ENCODE measurements at regions not wholly inside any gene's neighbourhood (a gene's known extent, or its start where the extent isn't known, plus 50 kb on each side); places are given as distances from the start of the nearest gene placed in this dataset.

DNA sequence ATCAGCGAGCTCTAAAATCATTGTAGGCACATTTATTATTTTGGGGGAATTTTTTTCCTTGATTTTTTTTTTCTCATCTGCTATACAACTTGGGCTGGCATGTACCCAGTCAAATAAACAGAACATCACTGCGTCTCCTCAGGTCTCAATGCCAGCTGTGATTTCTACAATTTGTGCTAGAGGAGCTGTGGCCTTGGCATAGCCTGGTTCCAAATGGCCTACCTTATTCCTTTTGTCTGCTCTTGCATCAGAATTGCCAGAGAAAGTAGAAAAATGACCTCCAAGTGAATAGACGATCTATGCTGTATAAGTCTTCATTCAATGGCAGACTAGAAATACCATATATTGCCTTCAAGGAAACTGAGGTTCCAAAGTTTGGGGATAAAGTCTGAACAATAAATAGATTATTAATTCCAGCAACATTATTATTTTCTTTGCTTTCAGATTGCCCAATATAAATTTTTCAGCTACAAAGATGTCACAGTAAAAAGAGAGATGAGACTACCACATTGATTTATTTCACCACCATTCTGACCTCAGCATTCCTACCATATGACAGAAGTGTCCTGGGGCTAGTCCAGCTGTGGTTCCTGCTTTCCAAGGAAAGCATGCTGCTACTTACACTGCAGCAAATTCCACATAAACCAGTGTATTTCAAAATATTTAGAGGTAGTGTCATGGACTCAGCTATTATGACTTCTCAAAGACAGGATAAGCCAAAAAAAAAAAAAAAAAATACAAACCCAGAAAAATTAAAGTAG is 493.9 kb upstream of the ZNF385D start:
- Histone ChIP-seq H4K20me1 (no peaks in the 10 kb centered on the region), H3K9me3 (replicated peaks in 1 of 11) (no peaks in the 10 kb centered on the region), H3K4me1 (no peaks in the 10 kb centered on the region), H3K4me2 (no peak overlapping the region), H3K27ac (no peak overlapping the region), H3K27me3 (no peaks in the 10 kb centered on the region), H3K9ac (no peak overlapping the region), H3K4me3 (no peak overlapping the region), H3K36me3 (no peaks in the 10 kb centered on the region)
- TF ChIP-seq Cebpa-rat (IDR thresholded peaks at IDR 0.05), result no peak

DNA sequence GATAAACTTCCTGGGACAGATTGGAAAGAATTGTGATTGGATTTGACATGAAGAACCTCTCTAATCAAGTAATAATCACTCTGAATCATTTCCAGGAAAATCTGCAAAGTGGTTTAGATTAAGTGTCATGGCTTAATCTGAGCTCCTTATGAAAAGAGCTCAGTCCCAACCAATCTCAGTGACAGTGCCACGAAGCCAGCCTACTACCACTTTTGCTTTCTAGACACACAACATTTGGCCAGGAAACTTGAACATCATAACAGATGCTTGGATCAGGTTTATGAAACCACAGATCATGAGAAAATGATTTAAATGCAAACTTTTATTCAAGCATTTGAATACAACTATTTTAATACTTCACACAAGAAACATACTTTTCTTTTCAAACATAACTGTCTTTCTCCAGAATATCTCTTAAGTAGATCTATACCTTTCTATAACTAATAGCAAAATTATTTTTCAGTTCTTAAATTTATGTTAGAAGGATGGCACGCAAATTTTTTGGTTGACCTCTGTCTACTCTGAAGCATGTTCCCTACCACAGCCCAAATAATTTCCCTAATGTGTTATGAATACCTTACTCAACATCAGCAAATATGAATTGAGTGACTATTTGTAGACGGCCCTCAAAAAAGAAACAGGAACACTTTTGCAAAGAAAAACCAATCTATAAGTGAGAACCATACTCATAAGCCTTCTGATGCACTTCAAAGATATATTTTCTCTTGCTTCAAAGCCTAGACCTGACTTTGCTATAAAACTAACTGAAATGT is 495.0 kb upstream of the ZNF385D start:
- no peak overlapping the region for H3K4me3 ChIP-seq
- no peak overlapping the region for H3K4me2 ChIP-seq
- H3K27me3 ChIP-seq, result no peaks in the 10 kb centered on the region
- H3K27ac ChIP-seq, result no peak overlapping the region
- H3K4me1 ChIP-seq, result no peaks in the 10 kb centered on the region
- no peaks in the 10 kb centered on the region for H4K20me1 ChIP-seq
- no peak for TF ChIP-seq Cebpa-rat (IDR thresholded peaks at IDR 0.05)
- H3K9me3 ChIP-seq (replicated peaks in 1 of 11), result no peaks in the 10 kb centered on the region
- H3K36me3 ChIP-seq, result no peaks in the 10 kb centered on the region
- H3K9ac ChIP-seq, result no peak overlapping the region

DNA sequence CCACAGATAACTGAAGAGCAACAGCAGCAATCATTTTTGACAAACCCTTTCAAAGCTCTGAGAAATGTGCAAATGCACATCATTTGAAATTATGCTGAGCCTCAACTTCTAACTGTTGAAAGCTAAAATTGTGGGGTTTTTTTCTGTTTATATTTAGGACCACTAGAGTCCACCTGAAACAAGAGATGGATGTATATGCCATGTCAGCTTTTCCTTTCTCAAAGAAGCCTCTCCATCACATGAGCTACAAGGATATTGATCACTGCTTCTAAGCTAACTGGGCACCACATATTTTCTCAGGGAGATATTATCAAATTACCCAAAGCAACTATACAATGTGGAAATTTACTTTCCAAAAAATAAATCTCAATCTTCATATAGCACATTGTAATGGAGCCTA is 498.6 kb upstream of the ZNF385D start:
- H3K36me3 ChIP-seq, result no peaks in the 10 kb centered on the region
- no peak overlapping the region for H3K9ac ChIP-seq
- H4K20me1 ChIP-seq, result no peaks in the 10 kb centered on the region
- H3K9me3 ChIP-seq (replicated peaks in 1 of 11), result no peaks in the 10 kb centered on the region
- H3K27me3 ChIP-seq, result no peaks in the 10 kb centered on the region
- no peak overlapping the region for H3K27ac ChIP-seq
- no peak overlapping the region for H3K4me3 ChIP-seq
- no peaks in the 10 kb centered on the region for H3K4me1 ChIP-seq
- H3K4me2 ChIP-seq, result no peak overlapping the region
- TF ChIP-seq Cebpa-rat (IDR thresholded peaks at IDR 0.05), result no peak

DNA sequence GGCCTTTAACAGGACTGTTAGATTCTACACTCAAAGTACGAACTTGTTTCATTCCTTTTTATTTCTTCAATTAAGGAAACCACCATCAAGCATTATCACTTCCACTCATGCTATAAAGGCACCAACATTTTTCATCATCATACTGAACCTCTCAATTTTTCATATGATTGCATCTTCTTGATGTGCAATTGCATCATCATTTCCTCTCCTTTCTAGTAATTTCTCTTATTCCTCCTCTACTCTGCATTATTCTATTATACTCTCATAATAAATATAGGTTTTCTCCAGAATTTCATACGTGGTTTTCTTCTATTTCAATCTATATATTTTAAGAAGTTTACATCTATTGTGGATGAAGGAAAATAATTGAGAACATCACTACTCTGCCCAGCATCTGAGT is 506.2 kb upstream of the ZNF385D start:
- H3K36me3 ChIP-seq, result no peaks in the 10 kb centered on the region

DNA sequence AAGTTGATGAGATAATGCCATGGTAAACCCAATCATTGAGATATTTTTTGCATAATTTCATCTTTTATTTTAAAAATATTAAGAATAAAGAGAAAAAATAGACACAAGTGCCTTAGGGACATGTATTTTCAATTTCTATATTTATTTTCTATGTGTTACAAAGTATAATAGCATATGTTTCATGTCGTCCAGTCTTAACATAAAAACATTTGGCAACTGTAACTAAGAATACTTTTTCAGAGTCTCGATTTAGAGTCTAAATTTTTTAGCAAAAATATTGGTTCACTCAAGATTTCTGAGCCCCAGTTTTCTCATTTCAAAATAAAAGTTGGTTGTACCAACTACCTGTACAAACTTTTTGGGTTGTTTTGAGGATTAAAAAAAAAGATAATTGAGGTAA is 511.4 kb upstream of the ZNF385D start:
- no peaks in the 10 kb centered on the region for H3K9me3 ChIP-seq (replicated peaks in 1 of 11)
- H3K4me3 ChIP-seq, result no peak overlapping the region
- no peak overlapping the region for H3K27ac ChIP-seq
- H3K9ac ChIP-seq, result no peak overlapping the region
- H3K36me3 ChIP-seq, result no peaks in the 10 kb centered on the region
- no peaks in the 10 kb centered on the region for H3K27me3 ChIP-seq
- TF ChIP-seq Cebpa-rat (IDR thresholded peaks at IDR 0.05), result no peak
- 0 out of 20 replicates have a peak, but pooled peaks cover 0 to 6% (median 0%) of the 10 kb centered on the region in 10 experiments for H3K4me1 ChIP-seq
- H3K4me2 ChIP-seq, result no peak overlapping the region
- H4K20me1 ChIP-seq, result no peaks in the 10 kb centered on the region

More for the DNA sequence above, 506.2 kb upstream of the ZNF385D start:
- Histone ChIP-seq H3K4me1 (no peaks in the 10 kb centered on the region), H3K4me3 (no peak overlapping the region), H4K20me1 (no peaks in the 10 kb centered on the region), H3K27ac (no peak overlapping the region), H3K27me3 (no peaks in the 10 kb centered on the region), H3K9me3 (replicated peaks in 1 of 11) (no peaks in the 10 kb centered on the region), H3K9ac (no peak overlapping the region), H3K4me2 (no peak overlapping the region)
- TF ChIP-seq Cebpa-rat (IDR thresholded peaks at IDR 0.05), result no peak

DNA sequence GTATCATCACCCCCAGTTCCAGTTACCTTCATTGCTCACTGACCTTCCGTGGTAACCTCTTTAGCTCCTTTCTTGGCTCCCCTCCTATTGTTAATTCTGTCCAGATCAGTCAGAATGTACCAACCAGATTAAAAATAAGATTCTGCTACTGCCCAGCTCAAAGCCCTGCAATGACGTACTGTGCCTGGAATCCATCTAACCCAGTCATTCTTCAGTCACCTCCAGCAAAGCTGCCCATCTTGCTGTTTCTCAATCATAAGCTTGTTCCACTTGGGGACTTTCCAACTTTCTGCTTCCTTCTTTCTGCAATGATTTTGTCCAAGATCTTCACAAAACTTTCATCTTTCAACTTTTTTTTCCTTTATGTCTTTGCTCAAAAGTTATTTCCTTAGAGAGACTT is 512.0 kb upstream of the ZNF385D start:
- no peak for TF ChIP-seq Cebpa-rat (IDR thresholded peaks at IDR 0.05)
- no peaks in the 10 kb centered on the region for H4K20me1 ChIP-seq
- peak overlapping the region in 1 of 11 experiments; percentile 20; a peak in 1 of 22 replicates for H3K4me2 ChIP-seq
- H3K27me3 ChIP-seq, result no peaks in the 10 kb centered on the region
- no peak overlapping the region for H3K9ac ChIP-seq
- H3K4me3 ChIP-seq, result no peak overlapping the region
- H3K27ac ChIP-seq, result no peak overlapping the region
- H3K9me3 ChIP-seq (replicated peaks in 1 of 11), result no peaks in the 10 kb centered on the region
- H3K36me3 ChIP-seq, result no peaks in the 10 kb centered on the region
- 0 out of 20 replicates have a peak, but pooled peaks cover 0 to 6% (median 0%) of the 10 kb centered on the region in 10 experiments for H3K4me1 ChIP-seq

DNA sequence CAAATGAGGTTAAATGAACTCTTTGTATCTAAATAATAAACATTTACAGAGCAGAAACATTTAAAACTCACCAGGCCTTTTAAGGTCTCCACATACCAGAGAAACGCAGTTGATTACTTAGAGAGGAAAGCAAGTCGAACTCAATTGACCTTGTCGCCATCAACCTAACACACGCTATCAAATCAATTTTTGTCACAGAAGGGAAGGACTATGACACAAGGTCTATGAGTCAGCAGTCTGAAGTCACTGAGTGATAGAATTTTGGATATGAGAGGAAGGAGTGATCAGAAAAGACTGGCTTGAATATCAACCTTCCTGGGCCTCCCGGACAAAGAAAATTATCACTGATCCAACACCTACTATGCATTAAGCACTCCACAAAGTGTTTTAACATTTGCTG is 514.4 kb upstream of the ZNF385D start:
- no peak overlapping the region for H3K4me3 ChIP-seq
- H3K9me3 ChIP-seq (replicated peaks in 1 of 11), result no peaks in the 10 kb centered on the region
- H3K27ac ChIP-seq, result no peak overlapping the region
- no peak for TF ChIP-seq Cebpa-rat (IDR thresholded peaks at IDR 0.05)
- no peaks in the 10 kb centered on the region for H4K20me1 ChIP-seq
- no peak overlapping the region for H3K9ac ChIP-seq
- H3K4me1 ChIP-seq, result 0 out of 20 replicates have a peak, but pooled peaks cover 0 to 6% (median 0%) of the 10 kb centered on the region in 10 experiments
- H3K27me3 ChIP-seq, result no peaks in the 10 kb centered on the region
- H3K36me3 ChIP-seq, result no peaks in the 10 kb centered on the region
- no peak overlapping the region for H3K4me2 ChIP-seq

DNA sequence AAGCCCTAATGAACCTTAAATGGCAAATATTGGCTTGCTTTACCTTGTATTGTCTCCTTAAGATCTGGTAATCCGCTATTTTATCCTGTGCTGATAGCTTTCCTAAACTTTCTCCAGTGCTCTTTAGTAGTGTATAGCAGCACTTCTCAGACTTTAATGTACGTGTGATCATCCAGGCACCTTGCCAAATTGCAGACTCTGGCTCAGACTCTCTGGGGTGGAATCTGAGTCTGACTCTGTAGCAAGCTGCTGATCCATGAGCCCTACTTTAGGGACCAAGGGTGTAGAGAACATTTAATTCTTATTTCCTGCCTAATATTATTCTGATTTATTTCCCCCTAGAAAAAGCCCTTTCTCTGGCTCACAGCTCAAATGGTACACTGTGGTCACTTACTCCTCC is 518.8 kb upstream of the ZNF385D start:
- H3K9ac ChIP-seq, result no peak overlapping the region
- H3K4me3 ChIP-seq, result no peak overlapping the region
- no peak overlapping the region for H3K4me2 ChIP-seq
- no peaks in the 10 kb centered on the region for H4K20me1 ChIP-seq
- no peaks in the 10 kb centered on the region for H3K36me3 ChIP-seq
- H3K9me3 ChIP-seq (replicated peaks in 1 of 11), result no peaks in the 10 kb centered on the region
- H3K27me3 ChIP-seq, result no peaks in the 10 kb centered on the region
- H3K4me1 ChIP-seq, result no peaks in the 10 kb centered on the region
- no peak for TF ChIP-seq Cebpa-rat (IDR thresholded peaks at IDR 0.05)
- no peak overlapping the region for H3K27ac ChIP-seq

DNA sequence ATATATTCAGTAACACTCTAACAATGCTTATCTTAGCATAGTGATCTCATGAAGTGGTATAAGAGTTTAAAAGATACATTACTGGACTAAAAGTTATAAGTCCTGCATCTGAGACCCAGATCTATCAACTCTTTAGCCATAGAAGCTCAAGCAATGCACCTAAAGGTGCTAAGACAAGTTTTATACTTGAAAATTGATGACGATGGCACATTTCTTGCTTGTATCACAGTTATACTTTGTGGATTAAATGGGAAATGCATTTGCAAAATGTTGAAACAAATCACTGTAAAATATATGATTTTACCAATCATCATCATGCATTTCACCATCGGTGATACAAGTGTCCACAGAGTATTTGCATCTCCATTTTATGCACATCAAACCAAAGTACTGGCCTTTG is 525.3 kb upstream of the ZNF385D start:
- no peak overlapping the region for H3K9ac ChIP-seq
- no peak for TF ChIP-seq Cebpa-rat (IDR thresholded peaks at IDR 0.05)

DNA sequence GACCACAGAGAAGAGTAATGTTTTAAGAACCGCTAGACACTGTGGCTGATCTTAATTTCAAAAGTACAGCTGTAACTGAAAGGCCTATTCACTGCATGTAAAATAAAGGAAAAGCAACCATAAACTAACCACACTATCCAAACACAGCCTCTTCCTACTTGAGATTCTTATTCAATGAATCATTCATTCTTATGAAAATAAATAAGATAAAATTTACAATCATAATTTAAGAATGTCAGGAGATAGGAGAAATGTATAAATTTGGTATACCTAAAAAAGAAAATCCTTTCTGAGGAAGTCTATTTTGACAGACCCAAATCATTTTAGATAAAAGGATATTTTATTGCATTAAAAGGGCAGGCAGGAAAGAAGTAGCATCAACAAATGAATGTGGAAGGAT is 533.5 kb upstream of the ZNF385D start:
- no peaks in the 10 kb centered on the region for H3K36me3 ChIP-seq
- no peaks in the 10 kb centered on the region for H3K27me3 ChIP-seq
- no peaks in the 10 kb centered on the region for H4K20me1 ChIP-seq
- H3K27ac ChIP-seq, result no peak overlapping the region
- no peak overlapping the region for H3K4me3 ChIP-seq
- H3K9me3 ChIP-seq (replicated peaks in 1 of 11), result no peaks in the 10 kb centered on the region
- no peak overlapping the region for H3K9ac ChIP-seq
- no peaks in the 10 kb centered on the region for H3K4me1 ChIP-seq
- TF ChIP-seq Cebpa-rat (IDR thresholded peaks at IDR 0.05), result no peak
- H3K4me2 ChIP-seq, result no peak overlapping the region

More for the DNA sequence above, 525.3 kb upstream of the ZNF385D start:
- Histone ChIP-seq H3K4me1 (no peaks in the 10 kb centered on the region), H3K4me3 (no peak overlapping the region), H3K36me3 (no peaks in the 10 kb centered on the region), H3K9me3 (replicated peaks in 1 of 11) (no peaks in the 10 kb centered on the region), H3K4me2 (no peak overlapping the region), H3K27me3 (no peaks in the 10 kb centered on the region), H3K27ac (no peak overlapping the region), H4K20me1 (no peaks in the 10 kb centered on the region)
